Naive thymus-derived CD4-positive, alpha-beta T cell (primary cell): ENCODE measurements at regions not wholly inside any gene's neighbourhood (a gene's known extent, or its start where the extent isn't known, plus 50 kb on each side); places are given as distances from the start of the nearest gene placed in this dataset.
A peak's percentile ranks its signal among the peaks of the same experiment; 100 is the strongest.

ENCODE experiments used
- ATAC-seq: fragments of 150-1000 bp; cut with Tn5 transposase; 2 replicates; pipeline ENCODE4 v1.10.0; 2021; ENCODE audit warnings: mild to moderate bottlenecking, moderate library complexity
- CTCF ChIA-PET: fragments of 350-600 bp; sonication (Branson Sonifier 250); formaldehyde crosslinking; loops from one replicate; lab custom pipeline; 2021; ENCODE audit warnings: antibody characterized with exemption; lab: Charles Lee
- POLR2A ChIA-PET: fragments of 350-600 bp; sonication (Branson Sonifier 250); formaldehyde crosslinking; loops from one replicate; lab custom pipeline; 2021; ENCODE audit warnings: antibody characterized with exemption, inconsistent platforms; lab: Charles Lee
- DNase-seq, 9 donors: peaks; one replicate each; pipeline versions ENCODE4 v3.0.0 to v3.0.0-alpha.2; 2020 to 2022; ENCODE audit warnings: mixed read lengths in 1 of 9
- H3K27ac ChIP-seq: one replicate; pipeline ENCODE4 v1.7.0; 2013; ENCODE audit warnings: mild to moderate bottlenecking, low read depth, low read length, moderate library complexity
- H3K27me3 ChIP-seq, 2 donors: one replicate each; pipeline ENCODE4 v1.7.0; 2013; ENCODE audit warnings: low read length in 2 of 2, mild to moderate bottlenecking in 2 of 2, moderate library complexity in 2 of 2; ENCODE audit not compliant: control insufficient read depth in 2 of 2, insufficient read depth in 2 of 2
- H3K36me3 ChIP-seq, 3 experiments: 1 replicate in 2 of 3; 2 replicates in 1 of 3; pipeline ENCODE4 v1.7.0; 2013; ENCODE audit warnings: low read length in 3 of 3, mild to moderate bottlenecking in 3 of 3, moderate library complexity in 1 of 3; ENCODE audit not compliant: insufficient read depth in 3 of 3, control insufficient read depth in 2 of 3
- H3K4me1 ChIP-seq, 2 donors: one replicate each; pipeline ENCODE4 v1.7.0; 2013; ENCODE audit warnings: low read length in 2 of 2, mild to moderate bottlenecking in 2 of 2, moderate library complexity in 1 of 2; ENCODE audit not compliant: control insufficient read depth in 2 of 2, insufficient read depth in 2 of 2
- H3K4me3 ChIP-seq: 2 replicates; pipeline ENCODE4 v1.7.0; 2013; ENCODE audit warnings: mild to moderate bottlenecking, low read length
- H3K9me3 ChIP-seq, 3 experiments: 1 replicate in 2 of 3; 2 replicates in 1 of 3; pipeline ENCODE4 v1.7.0; 2013; ENCODE audit warnings: low read length in 3 of 3; ENCODE audit not compliant: control insufficient read depth in 2 of 3
- H3K27ac Mint-ChIP-seq, 9 donors: one replicate each; pipeline ENCODE4 v1.8.0; 2020 to 2022; ENCODE audit warnings: mixed read lengths in 9 of 9, mild to moderate bottlenecking in 8 of 9, moderate library complexity in 5 of 9, inconsistent platforms in 2 of 9
- H3K27me3 Mint-ChIP-seq, 5 donors: one replicate each; pipeline ENCODE4 v1.8.0; 2021 to 2022; ENCODE audit warnings: mixed read lengths in 5 of 5, mild to moderate bottlenecking in 1 of 5
- H3K36me3 Mint-ChIP-seq, 5 donors: one replicate each; pipeline ENCODE4 v1.8.0; 2020 to 2022; ENCODE audit warnings: mixed read lengths in 5 of 5, mild to moderate bottlenecking in 3 of 5, inconsistent platforms in 1 of 5
- H3K4me1 Mint-ChIP-seq, 7 donors: one replicate each; pipeline ENCODE4 v1.8.0; 2020 to 2022; ENCODE audit warnings: mixed read lengths in 7 of 7, mild to moderate bottlenecking in 3 of 7, inconsistent platforms in 1 of 7
- H3K4me3 Mint-ChIP-seq, 10 donors: one replicate each; pipeline ENCODE4 v1.8.0; 2020 to 2022; ENCODE audit warnings: mild to moderate bottlenecking in 10 of 10, mixed read lengths in 10 of 10, moderate library complexity in 6 of 10, inconsistent platforms in 2 of 10
- H3K9me3 Mint-ChIP-seq, 11 donors: one replicate each; pipeline ENCODE4 v1.8.0; 2020 to 2022; ENCODE audit warnings: mixed read lengths in 11 of 11, mild to moderate bottlenecking in 4 of 11, inconsistent platforms in 1 of 11, moderate library complexity in 1 of 11
- intact Hi-C, 2 donors: fragments of 100-400 bp; cut with micrococcal nuclease; formaldehyde crosslinking; loops; one replicate each; pipeline ENCODE4 v1.15.1; 2023

DNA sequence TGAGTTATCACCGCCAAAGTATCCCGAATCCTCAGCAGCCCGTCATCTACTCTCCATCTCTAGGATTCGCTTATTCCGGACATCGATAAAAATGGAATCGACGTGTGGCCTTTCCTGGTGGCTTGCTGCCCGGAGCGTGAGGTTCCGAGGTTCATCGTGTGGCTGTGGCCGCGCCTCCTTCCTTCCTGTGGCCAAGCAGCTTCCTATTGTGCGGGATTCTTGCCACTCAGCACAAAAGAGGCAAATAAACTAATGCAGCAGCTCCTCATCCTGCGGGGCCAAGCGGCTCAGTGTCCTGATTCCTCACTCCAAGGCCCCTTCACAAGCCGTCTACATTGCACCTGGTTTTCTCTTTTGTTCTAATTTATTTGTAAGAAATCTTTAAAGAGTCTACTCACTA is 800.9 kb downstream of the CDH9 start:
- no peak overlapping the region for H3K4me3 ChIP-seq
- no peaks in the 10 kb centered on the region for H3K36me3 ChIP-seq
- no peaks in the 10 kb centered on the region for H3K4me1 ChIP-seq
- CTCF ChIA-PET: no interaction called here
- intact Hi-C loops: no loop called here
- Mint-ChIP-seq H3K27me3 (no peaks in the 10 kb centered on the region), H3K4me3 (no peak overlapping the region), H3K9me3 (peaks cover 5 to 24% (median 10%) of the 10 kb centered on the region in 11 donors), H3K4me1 (no peaks in the 10 kb centered on the region), H3K27ac (no peak overlapping the region), H3K36me3 (peaks cover 0 to 2% (median 0%) of the 10 kb centered on the region in 5 donors)
- no peaks in the 10 kb centered on the region for H3K27me3 ChIP-seq
- POLR2A ChIA-PET: no interaction called here
- no peak for DNase-seq
- H3K27ac ChIP-seq: no peak overlapping the region
- H3K9me3 ChIP-seq: no peaks in the 10 kb centered on the region
- ATAC-seq: no peak

DNA sequence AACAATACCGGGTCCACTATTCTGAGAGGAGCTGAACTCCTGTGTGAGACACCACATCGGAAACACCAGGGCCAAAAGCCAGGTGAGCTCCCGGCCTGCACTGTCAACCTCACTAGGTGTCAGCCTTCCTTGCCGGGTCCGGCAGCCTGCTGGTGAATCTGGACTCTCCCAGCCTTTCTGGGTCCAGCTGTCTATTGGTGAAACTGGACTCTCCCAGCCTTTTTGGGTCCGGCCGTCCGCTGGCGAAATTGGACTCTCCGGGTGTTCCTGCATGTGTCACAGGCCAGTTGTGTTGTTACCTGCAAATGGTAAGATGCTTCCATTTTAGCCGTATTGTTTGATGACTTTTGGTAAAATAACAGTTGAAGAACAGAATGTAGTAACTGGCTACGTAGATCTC is 801.5 kb downstream of the CDH9 start:
- Histone ChIP-seq H3K27me3 (no peaks in the 10 kb centered on the region), H3K27ac (no peak overlapping the region), H3K4me3 (no peak overlapping the region), H3K4me1 (no peaks in the 10 kb centered on the region), H3K9me3 (no peaks in the 10 kb centered on the region), H3K36me3 (no peaks in the 10 kb centered on the region)
- Mint-ChIP-seq H3K27me3 (no peaks in the 10 kb centered on the region), H3K27ac (peak overlapping the region in 1 of 9 donors; percentile 17), H3K4me3 (no peak overlapping the region), H3K36me3 (peaks cover 0 to 2% (median 0%) of the 10 kb centered on the region in 5 donors), H3K4me1 (no peaks in the 10 kb centered on the region), H3K9me3 (peaks cover 5 to 26% (median 12%) of the 10 kb centered on the region in 11 donors)
- no peak for DNase-seq
- POLR2A ChIA-PET: no interaction called here
- CTCF ChIA-PET: no interaction called here
- ATAC-seq: no peak
- intact Hi-C loops: no loop called here

DNA sequence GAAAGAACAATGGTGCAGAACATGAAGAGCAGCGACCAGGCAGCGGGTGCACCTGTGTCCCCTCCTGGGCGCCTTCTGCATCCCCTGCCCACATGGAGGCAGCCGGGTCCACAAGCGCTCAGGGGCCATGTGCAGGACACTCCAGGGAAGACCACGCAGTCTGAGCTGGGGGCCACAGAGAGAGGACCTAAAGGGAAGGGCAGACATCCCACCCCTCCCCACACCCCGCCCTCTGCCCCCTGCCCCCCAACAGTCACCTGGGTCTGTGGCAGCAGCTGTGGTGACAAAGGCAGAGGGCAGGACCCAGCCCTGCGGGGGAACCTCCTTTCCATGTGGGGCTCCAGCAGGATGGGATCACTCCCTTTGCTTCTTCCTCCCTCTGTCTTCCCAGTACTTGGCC is 805.7 kb downstream of the CDH9 start:
- no peaks in the 10 kb centered on the region for H3K4me1 Mint-ChIP-seq
- peaks cover 6 to 47% (median 23%) of the 10 kb centered on the region in 11 donors for H3K9me3 Mint-ChIP-seq
- no peak for DNase-seq
- H3K27ac Mint-ChIP-seq: no peak overlapping the region
- no peaks in the 10 kb centered on the region for H3K27me3 ChIP-seq
- H3K4me3 ChIP-seq: no peak overlapping the region
- intact Hi-C loops: no loop called here
- no peak overlapping the region for H3K4me3 Mint-ChIP-seq
- no peaks in the 10 kb centered on the region for H3K27me3 Mint-ChIP-seq
- POLR2A ChIA-PET: no interaction called here
- H3K4me1 ChIP-seq: no peaks in the 10 kb centered on the region
- no peaks in the 10 kb centered on the region for H3K36me3 ChIP-seq
- H3K27ac ChIP-seq: no peak overlapping the region
- peaks cover 0 to 5% (median 0%) of the 10 kb centered on the region in 5 donors for H3K36me3 Mint-ChIP-seq
- H3K9me3 ChIP-seq: no peaks in the 10 kb centered on the region
- CTCF ChIA-PET: no interaction called here
- ATAC-seq: no peak

DNA sequence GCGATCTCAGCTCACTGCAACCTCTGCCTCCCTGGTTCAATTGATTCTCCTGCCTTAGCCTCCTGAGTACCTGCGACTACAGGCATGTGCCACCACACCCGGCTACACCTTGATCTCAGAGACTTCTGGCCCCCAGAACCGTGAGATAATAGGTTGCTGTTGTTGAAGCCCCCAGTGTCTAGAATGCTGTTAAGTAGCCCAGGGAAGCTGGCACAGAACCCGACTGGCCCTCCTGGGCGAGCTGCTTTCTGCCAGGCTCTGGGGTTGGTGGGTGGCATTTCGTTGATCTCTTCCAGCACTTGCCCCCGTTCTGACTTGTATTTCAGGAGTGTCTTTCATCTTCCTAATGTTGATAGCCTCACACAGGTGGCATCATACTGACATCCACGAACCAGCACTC is 807.1 kb downstream of the CDH9 start:
- intact Hi-C loops: no loop called here
- POLR2A ChIA-PET: no interaction called here
- CTCF ChIA-PET: no interaction called here
- no peaks in the 10 kb centered on the region for H3K27me3 ChIP-seq
- H3K4me1 ChIP-seq: no peaks in the 10 kb centered on the region
- H3K4me3 ChIP-seq: no peak overlapping the region
- Mint-ChIP-seq H3K4me3 (no peak overlapping the region), H3K4me1 (no peaks in the 10 kb centered on the region), H3K9me3 (peaks cover 8 to 46% (median 30%) of the 10 kb centered on the region in 11 donors), H3K27ac (no peak overlapping the region), H3K36me3 (peaks cover 0 to 12% (median 0%) of the 10 kb centered on the region in 5 donors), H3K27me3 (no peaks in the 10 kb centered on the region)
- ATAC-seq (no peak), DNase-seq (no peak)
- H3K36me3 ChIP-seq: no peaks in the 10 kb centered on the region
- H3K9me3 ChIP-seq: no peaks in the 10 kb centered on the region
- no peak overlapping the region for H3K27ac ChIP-seq

DNA sequence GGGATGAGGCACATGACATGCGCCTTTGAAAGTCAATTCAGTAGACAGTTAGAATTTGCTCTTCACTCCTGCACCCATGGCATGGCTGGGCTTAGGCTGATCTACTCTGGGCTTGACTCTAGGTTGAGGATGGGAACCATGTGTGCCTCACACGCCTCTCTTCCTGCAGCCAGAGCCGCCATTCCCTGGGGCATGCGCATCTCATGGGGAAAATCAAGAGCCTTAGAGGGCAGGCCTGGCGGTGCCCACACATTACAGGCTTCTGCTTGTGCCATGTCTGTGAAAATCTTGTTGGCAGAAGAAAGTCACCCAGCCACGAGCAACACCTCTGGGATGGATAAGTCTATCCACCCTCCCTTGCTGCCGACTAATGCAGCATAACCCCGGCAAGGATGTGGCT is 808.5 kb downstream of the CDH9 start:
- peaks cover 13 to 58% (median 41%) of the 10 kb centered on the region in 11 donors for H3K9me3 Mint-ChIP-seq
- no peak for DNase-seq

DNA sequence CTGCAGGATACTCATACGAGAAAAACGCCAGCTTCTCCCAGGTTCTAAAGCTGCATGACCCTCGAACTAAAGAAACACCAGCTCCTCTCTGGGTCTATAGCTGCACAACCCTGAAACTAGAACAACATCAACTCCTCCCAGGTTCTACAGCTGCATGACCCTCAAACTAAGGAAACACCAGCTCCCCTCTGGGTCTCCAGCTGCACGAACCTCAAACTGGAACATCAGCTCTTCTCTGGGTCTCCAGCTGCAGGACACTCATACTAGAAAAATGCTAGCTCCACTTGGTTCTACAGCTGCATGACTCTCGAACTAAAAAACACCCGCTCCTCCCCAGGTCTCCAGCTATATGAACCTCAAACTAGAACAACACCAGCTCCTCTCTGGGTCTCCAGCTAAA is 811.1 kb downstream of the CDH9 start:
- no peak for ATAC-seq
- H3K36me3 Mint-ChIP-seq: peaks cover 0 to 35% (median 0%) of the 10 kb centered on the region in 5 donors
- H3K36me3 ChIP-seq: no peaks in the 10 kb centered on the region
- H3K27ac Mint-ChIP-seq: no peak overlapping the region
- no peak for DNase-seq
- no peaks in the 10 kb centered on the region for H3K9me3 ChIP-seq
- no peak overlapping the region for H3K4me3 Mint-ChIP-seq
- intact Hi-C loops: no loop called here
- H3K9me3 Mint-ChIP-seq: peaks cover 17 to 48% (median 38%) of the 10 kb centered on the region in 11 donors
- H3K4me3 ChIP-seq: no peak overlapping the region
- no peaks in the 10 kb centered on the region for H3K4me1 ChIP-seq
- peaks cover 0 to 6% (median 0%) of the 10 kb centered on the region in 7 donors for H3K4me1 Mint-ChIP-seq
- no peak overlapping the region for H3K27ac ChIP-seq
- no peaks in the 10 kb centered on the region for H3K27me3 Mint-ChIP-seq
- H3K27me3 ChIP-seq: no peaks in the 10 kb centered on the region
- ChIA-PET POLR2A (no interaction called here), CTCF (no interaction called here)

More for the DNA sequence above, 808.5 kb downstream of the CDH9 start:
- Histone ChIP-seq H3K36me3 (no peaks in the 10 kb centered on the region), H3K4me1 (no peaks in the 10 kb centered on the region), H3K9me3 (no peaks in the 10 kb centered on the region), H3K27me3 (no peaks in the 10 kb centered on the region), H3K4me3 (no peak overlapping the region), H3K27ac (no peak overlapping the region)
- no peaks in the 10 kb centered on the region for H3K4me1 Mint-ChIP-seq
- ChIA-PET CTCF (no interaction called here), POLR2A (no interaction called here)
- H3K27ac Mint-ChIP-seq: no peak overlapping the region
- intact Hi-C loops: no loop called here
- ATAC-seq: no peak
- no peak overlapping the region for H3K4me3 Mint-ChIP-seq
- peaks cover 0 to 24% (median 0%) of the 10 kb centered on the region in 5 donors for H3K36me3 Mint-ChIP-seq
- H3K27me3 Mint-ChIP-seq: no peaks in the 10 kb centered on the region

DNA sequence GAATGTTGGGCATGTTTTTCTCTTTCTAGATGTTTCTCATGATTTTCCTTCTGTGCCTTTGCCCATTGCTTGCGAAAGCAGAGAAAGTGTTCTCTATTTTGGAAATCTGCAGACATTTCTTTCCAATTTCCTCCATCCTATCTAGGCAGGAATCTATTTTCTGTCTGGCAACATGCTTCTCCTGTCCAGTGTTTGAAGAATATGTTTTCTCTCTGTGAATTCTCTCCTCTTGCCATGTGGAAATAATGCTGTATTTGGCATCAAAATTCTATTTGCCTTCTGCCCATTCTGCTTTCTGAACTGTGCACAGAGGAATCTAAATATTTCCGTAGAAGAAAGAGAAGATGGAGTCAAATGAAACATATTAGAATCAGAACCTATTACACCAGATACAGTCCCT is 833.3 kb downstream of the CDH9 start:
- Mint-ChIP-seq H3K4me1 (no peaks in the 10 kb centered on the region), H3K9me3 (peaks cover 0 to 16% (median 5%) of the 10 kb centered on the region in 11 donors), H3K4me3 (no peak overlapping the region), H3K27ac (no peak overlapping the region), H3K27me3 (no peaks in the 10 kb centered on the region), H3K36me3 (no peaks in the 10 kb centered on the region)
- Histone ChIP-seq H3K4me3 (no peak overlapping the region), H3K27ac (no peak overlapping the region), H3K4me1 (no peaks in the 10 kb centered on the region), H3K27me3 (no peaks in the 10 kb centered on the region), H3K36me3 (no peaks in the 10 kb centered on the region), H3K9me3 (no peaks in the 10 kb centered on the region)
- intact Hi-C loops: no loop called here
- CTCF ChIA-PET: no interaction called here
- ATAC-seq: no peak
- DNase-seq: no peak
- POLR2A ChIA-PET: no interaction called here
